ENCODE measurements at regions not wholly inside any gene's neighbourhood (a gene's known extent, or its start where the extent isn't known, plus 50 kb on each side); places are given as distances from the start of the nearest gene placed in this dataset.

- Histone ChIP-seq H4K20me1 (ENCODE audit: low read length) (no peaks in the 10 kb centered on the region), H2AFZ (ENCODE audit: low read length) (no peak overlapping the region), H3F3A (ENCODE audit: low read length, unreplicated experiment) (no peaks in the 10 kb centered on the region), H3K79me2 (ENCODE audit: low read length) (no peaks in the 10 kb centered on the region), H3K9me2 (replicated peaks; ENCODE audit: low read length) (no peaks in the 10 kb centered on the region), H3K4me2 (ENCODE audit: low read length) (no peak overlapping the region), H3K9me3 (ENCODE audit: low read length) (no peaks in the 10 kb centered on the region), H3K27me3 (ENCODE audit: low read length) (peaks cover 97% of the 10 kb centered on the region), H3K27ac (ENCODE audit: low read length) (no peak overlapping the region), H3K4me1 (ENCODE audit: insufficient read depth, low read length) (no peaks in the 10 kb centered on the region), H3K4me3 (ENCODE audit: low read length) (no peak overlapping the region), H3K9ac (ENCODE audit: low read length) (no peak overlapping the region), H3K36me3 (ENCODE audit: low read depth, low read length) (no peaks in the 10 kb centered on the region)
- intact Hi-C loops (cut with micrococcal nuclease), result no loop called here
- ChIA-PET CTCF (no interaction called here), POLR2A (ENCODE audit: unreplicated experiment) (no interaction called here)
- no TSS peak for BruUV-seq (replicated peaks)
- TF ChIP-seq EZH2phosphoT487 (IDR thresholded peaks at IDR 0.05; ENCODE audit: borderline replicate concordance, low read length), result no peak
- TF ChIP-seq CTCF (conservative IDR thresholded peaks at IDR 0.05; ENCODE audit: low read depth, low read length), result no peak
- TF ChIP-seq EZH2 (IDR thresholded peaks at IDR 0.05; ENCODE audit: low read length, unreplicated experiment), result no peak
- no peak for ATAC-seq
- DNase-seq, result no peak
Measured at GRCh38 chr11:122331079-122331478, 215.1 kb upstream of the BLID start.

DNA sequence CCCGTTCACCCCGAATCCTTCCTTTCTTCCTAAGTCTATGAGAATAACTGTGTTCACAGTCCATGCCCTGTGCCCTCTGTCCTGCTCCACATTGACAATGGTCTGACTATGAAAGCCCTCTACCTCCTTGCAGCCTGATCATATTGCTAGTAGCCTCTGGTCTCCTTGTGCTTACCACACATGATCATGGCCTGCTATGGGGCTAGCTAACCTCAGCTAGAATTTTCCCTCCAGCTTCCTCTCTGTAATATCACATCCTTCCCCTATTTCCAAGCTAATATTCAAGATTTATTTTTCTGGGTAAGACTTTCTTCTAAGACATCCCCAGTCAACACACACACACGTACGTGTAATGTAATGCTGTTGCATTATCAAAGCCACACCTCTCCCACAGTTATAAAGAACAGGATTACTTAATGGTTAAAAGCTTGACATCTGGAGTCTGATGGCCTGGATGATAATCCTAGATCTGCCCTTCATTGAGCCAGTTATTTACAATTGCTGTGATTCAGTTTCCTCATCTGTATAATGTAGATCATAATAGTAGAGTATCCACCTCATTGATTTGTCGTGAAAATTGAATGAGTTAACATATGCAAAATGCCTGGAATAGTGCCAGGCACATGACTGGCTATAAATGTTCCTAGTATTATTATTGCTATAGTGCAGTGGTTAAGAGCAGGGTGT lies 214.4 kb upstream of the BLID start:
- no peaks in the 10 kb centered on the region for H3K9me3 ChIP-seq (ENCODE audit: low read length)
- ChIA-PET POLR2A (ENCODE audit: unreplicated experiment) (no interaction called here), CTCF (no interaction called here)
- no TSS peak for BruUV-seq (replicated peaks)
- H3K9me2 ChIP-seq (replicated peaks; ENCODE audit: low read length), result no peaks in the 10 kb centered on the region
- H3K36me3 ChIP-seq (ENCODE audit: low read depth, low read length), result no peaks in the 10 kb centered on the region
- no peaks in the 10 kb centered on the region for H3K79me2 ChIP-seq (ENCODE audit: low read length)
- no peaks in the 10 kb centered on the region for H3F3A ChIP-seq (ENCODE audit: low read length, unreplicated experiment)
- TF ChIP-seq EZH2 (IDR thresholded peaks at IDR 0.05; ENCODE audit: low read length, unreplicated experiment) (no peak), CTCF (conservative IDR thresholded peaks at IDR 0.05; ENCODE audit: low read depth, low read length) (no peak), EZH2phosphoT487 (IDR thresholded peaks at IDR 0.05; ENCODE audit: borderline replicate concordance, low read length) (no peak)
- no peaks in the 10 kb centered on the region for H4K20me1 ChIP-seq (ENCODE audit: low read length)
- DNase-seq (no peak), ATAC-seq (no peak)
- H3K4me1 ChIP-seq (ENCODE audit: insufficient read depth, low read length), result no peaks in the 10 kb centered on the region
- H3K4me3 ChIP-seq (ENCODE audit: low read length), result no peak overlapping the region
- H3K27ac ChIP-seq (ENCODE audit: low read length), result no peak overlapping the region
- H3K27me3 ChIP-seq (ENCODE audit: low read length), result peaks cover 99% of the 10 kb centered on the region
- no peak overlapping the region for H3K9ac ChIP-seq (ENCODE audit: low read length)
- H2AFZ ChIP-seq (ENCODE audit: low read length), result no peak overlapping the region
- H3K4me2 ChIP-seq (ENCODE audit: low read length), result no peak overlapping the region
- intact Hi-C loops (cut with micrococcal nuclease), result no loop called here

GRCh38 chr11:122327528-122327927 lies 211.5 kb upstream of the BLID start:
- DNase-seq (no peak), ATAC-seq (no peak)
- POLR2A ChIA-PET (ENCODE audit: unreplicated experiment), result interaction anchor here (0.6 kb wide), 1 partner anchor 20 kb away, joined by 4 read pairs; no protein-coding TSS in a partner anchor
- intact Hi-C loops (cut with micrococcal nuclease), result no loop called here
- H4K20me1 ChIP-seq (ENCODE audit: low read length), result no peaks in the 10 kb centered on the region
- peaks cover 99% of the 10 kb centered on the region for H3K27me3 ChIP-seq (ENCODE audit: low read length)
- CTCF ChIA-PET, result no interaction called here
- no peaks in the 10 kb centered on the region for H3K4me1 ChIP-seq (ENCODE audit: insufficient read depth, low read length)
- no peak overlapping the region for H2AFZ ChIP-seq (ENCODE audit: low read length)
- H3K4me2 ChIP-seq (ENCODE audit: low read length), result no peak overlapping the region
- H3K9ac ChIP-seq (ENCODE audit: low read length), result no peak overlapping the region
- no peaks in the 10 kb centered on the region for H3K9me2 ChIP-seq (replicated peaks; ENCODE audit: low read length)
- no peaks in the 10 kb centered on the region for H3K36me3 ChIP-seq (ENCODE audit: low read depth, low read length)
- H3K9me3 ChIP-seq (ENCODE audit: low read length), result no peaks in the 10 kb centered on the region
- no peaks in the 10 kb centered on the region for H3K79me2 ChIP-seq (ENCODE audit: low read length)
- no peak for TF ChIP-seq EZH2 (IDR thresholded peaks at IDR 0.05; ENCODE audit: low read length, unreplicated experiment)
- no peak for TF ChIP-seq EZH2phosphoT487 (IDR thresholded peaks at IDR 0.05; ENCODE audit: borderline replicate concordance, low read length)
- TF ChIP-seq CTCF (conservative IDR thresholded peaks at IDR 0.05; ENCODE audit: low read depth, low read length), result no peak
- no TSS peak for BruUV-seq (replicated peaks)
- H3K27ac ChIP-seq (ENCODE audit: low read length), result no peak overlapping the region
- H3F3A ChIP-seq (ENCODE audit: low read length, unreplicated experiment), result no peaks in the 10 kb centered on the region
- H3K4me3 ChIP-seq (ENCODE audit: low read length), result no peak overlapping the region

Data from PC-3 (cell line).